GM23338 (cell line): ENCODE measurements at regions not wholly inside any gene's neighbourhood (a gene's known extent, or its start where the extent isn't known, plus 50 kb on each side); places are given as distances from the start of the nearest gene placed in this dataset.

Experiments
- ATAC-seq: fragments of 200-7000 bp; cut with Tn5 transposase; 3 replicates; pipeline ENCODE4 v1.9.1; 2020
- DNase-seq: peaks from one replicate; pipeline ENCODE4 v3.0.0-alpha.2; 2015; ENCODE audit warnings: low spot score
- H2AFZ ChIP-seq: fragments of 200-600 bp; sonication (generic); 2 replicates; pipeline ENCODE4 v1.8.0; 2016; ENCODE audit warnings: antibody characterized with exemption, mild to moderate bottlenecking, moderate library complexity
- H3F3A ChIP-seq: fragments of 200-600 bp; sonication (generic); replicated peaks from 2 replicates; pipeline ENCODE4 v1.8.0; 2017; ENCODE audit warnings: antibody characterized with exemption, mixed run types, low read depth
- H3K27ac ChIP-seq: fragments of 200-600 bp; sonication (generic); 2 replicates; pipeline ENCODE4 v1.6.1; 2016; ENCODE audit warnings: low read depth
- H3K27me3 ChIP-seq: fragments of 200-600 bp; sonication (generic); 2 replicates; pipeline ENCODE4 v1.8.0; 2016; ENCODE audit warnings: mild to moderate bottlenecking, mixed run types, moderate library complexity; ENCODE audit not compliant: insufficient read depth
- H3K36me3 ChIP-seq: fragments of 200-600 bp; sonication (generic); 2 replicates; pipeline ENCODE4 v1.8.0; 2016; ENCODE audit warnings: mild to moderate bottlenecking; ENCODE audit not compliant: insufficient read depth
- H3K4me1 ChIP-seq: fragments of 200-600 bp; sonication (generic); 2 replicates; pipeline ENCODE4 v1.8.0; 2016; ENCODE audit warnings: mild to moderate bottlenecking, moderate library complexity; ENCODE audit not compliant: insufficient read depth
- H3K4me2 ChIP-seq: fragments of 200-600 bp; sonication (generic); 2 replicates; pipeline ENCODE4 v1.7.1; 2017; ENCODE audit warnings: mixed run types
- H3K4me3 ChIP-seq: fragments of 200-600 bp; sonication (generic); 2 replicates; pipeline ENCODE4 v1.6.1; 2016; ENCODE audit warnings: mixed run types
- H3K79me2 ChIP-seq: fragments of 200-600 bp; sonication (generic); replicated peaks from 2 replicates; pipeline ENCODE4 v1.8.0; 2017; ENCODE audit warnings: mild to moderate bottlenecking; ENCODE audit not compliant: insufficient read depth
- H3K9me2 ChIP-seq: fragments of 200-600 bp; sonication (generic); 2 replicates; pipeline ENCODE4 v1.8.0; 2017; ENCODE audit not compliant: insufficient read depth
- H4K20me1 ChIP-seq: fragments of 200-600 bp; sonication (generic); replicated peaks from 2 replicates; pipeline ENCODE4 v1.8.0; 2017; ENCODE audit warnings: mild to moderate bottlenecking; ENCODE audit not compliant: insufficient read depth
- H3K27ac Mint-ChIP-seq: 2 replicates; pipeline ENCODE4 v1.8.0; 2020; ENCODE audit warnings: inconsistent platforms, mild to moderate bottlenecking, moderate library complexity, mixed read lengths
- H3K27me3 Mint-ChIP-seq: 3 replicates; pipeline ENCODE4 v1.8.0; 2022; ENCODE audit warnings: low read depth, mild to moderate bottlenecking, moderate library complexity, mixed read lengths, inconsistent platforms; ENCODE audit not compliant: insufficient read depth, poor library complexity
- H3K36me3 Mint-ChIP-seq: 3 replicates; pipeline ENCODE4 v1.8.0; 2021; ENCODE audit warnings: low read depth, mild to moderate bottlenecking, inconsistent platforms, moderate library complexity, mixed read lengths
- H3K4me1 Mint-ChIP-seq: 3 replicates; pipeline ENCODE4 v1.8.0; 2020; ENCODE audit warnings: mild to moderate bottlenecking, inconsistent platforms, mixed read lengths
- H3K4me3 Mint-ChIP-seq: 3 replicates; pipeline ENCODE4 v1.8.0; 2021; ENCODE audit warnings: moderate library complexity, mild to moderate bottlenecking, inconsistent platforms, mixed read lengths
- H3K9me3 Mint-ChIP-seq: 3 replicates; pipeline ENCODE4 v1.8.0; 2020; ENCODE audit warnings: moderate library complexity, mild to moderate bottlenecking, inconsistent platforms, mixed read lengths
- CREB1 ChIP-seq: fragments of 250-450 bp; sonication (Bioruptor Pico); IDR thresholded peaks from 2 replicates; pipeline ENCODE4 v1.5.0; 2020; ENCODE audit warnings: low read depth, mild to moderate bottlenecking, moderate library complexity
- CTCF ChIP-seq, 2 experiments: fragments of 200-600 bp in 1 of 2; sonication (generic) in 1 of 2; conservative IDR thresholded peaks; 2 replicates each; pipeline versions ENCODE4 v1.5.1 to v1.6.1; 2016 to 2017; ENCODE audit warnings: antibody characterized with exemption in 2 of 2, low read depth in 2 of 2, mild to moderate bottlenecking in 2 of 2, moderate library complexity in 1 of 2
- EZH2 ChIP-seq: fragments of 200-600 bp; sonication (generic); IDR thresholded peaks from one replicate; pipeline ENCODE4 v1.8.0; 2017; ENCODE audit warnings: antibody characterized with exemption, mild to moderate bottlenecking, low read depth; ENCODE audit not compliant: unreplicated experiment
- EZH2phosphoT487 ChIP-seq: fragments of 200-600 bp; sonication (generic); IDR thresholded peaks from one replicate; pipeline ENCODE4 v1.8.1; 2018; ENCODE audit warnings: antibody characterized with exemption; ENCODE audit not compliant: unreplicated experiment
- JUNB ChIP-seq: IDR thresholded peaks from one replicate; pipeline ENCODE4 v1.6.1; 2016; ENCODE audit warnings: antibody characterized with exemption; ENCODE audit not compliant: unreplicated experiment
- NANOG ChIP-seq: IDR thresholded peaks from 2 replicates; pipeline ENCODE4 v1.6.1; 2016; ENCODE audit warnings: antibody characterized with exemption, borderline replicate concordance
- STAT1 ChIP-seq: IDR thresholded peaks from one replicate; pipeline ENCODE4 v1.6.1; 2016; ENCODE audit warnings: antibody characterized with exemption; ENCODE audit not compliant: unreplicated experiment
- ZNF114 ChIP-seq: fragments of 250-450 bp; sonication (Bioruptor Pico); IDR thresholded peaks from 2 replicates; pipeline ENCODE4 v1.5.0; 2020; ENCODE audit warnings: mild to moderate bottlenecking, moderate library complexity
- ZNF331 ChIP-seq: fragments of 250-450 bp; sonication (Bioruptor Pico); IDR thresholded peaks from 2 replicates; pipeline ENCODE4 v1.5.0; 2020; ENCODE audit warnings: low read depth, mild to moderate bottlenecking, moderate library complexity
- ZNF462 ChIP-seq: fragments of 250-450 bp; sonication (Bioruptor Pico); IDR thresholded peaks from 2 replicates; pipeline ENCODE4 v1.5.0; 2020; ENCODE audit warnings: mild to moderate bottlenecking, moderate library complexity
- TF ChIP-seq, protein P1 (sequence below): IDR thresholded peaks from 2 replicates; pipeline ENCODE4 v1.6.1; 2016; ENCODE audit warnings: antibody characterized with exemption

GRCh38 chr10:36608866-36609265, 516.5 kb upstream of the ANKRD30A start:
- Mint-ChIP-seq H3K27ac (no peak overlapping the region), H3K36me3 (no peaks in the 10 kb centered on the region), H3K27me3 (no peaks in the 10 kb centered on the region), H3K9me3 (no peaks in the 10 kb centered on the region), H3K4me3 (no peak overlapping the region), H3K4me1 (peaks cover 15% of the 10 kb centered on the region; the same call in 2 of the 3 replicates)
- Histone ChIP-seq H3K36me3 (no peaks in the 10 kb centered on the region), H3K79me2 (no peaks in the 10 kb centered on the region), H2AFZ (no peak overlapping the region), H3K4me2 (no peak overlapping the region), H4K20me1 (no peaks in the 10 kb centered on the region), H3K27me3 (no peaks in the 10 kb centered on the region), H3K4me1 (no peaks in the 10 kb centered on the region; the same call in 1 of the 2 replicates), H3K9me2 (no peaks in the 10 kb centered on the region), H3K4me3 (no peak overlapping the region), H3K27ac (no peak overlapping the region), H3F3A (no peaks in the 10 kb centered on the region)
- ATAC-seq (no peak), DNase-seq (no peak)
- no peak for TF ChIP-seq NANOG

DNA sequence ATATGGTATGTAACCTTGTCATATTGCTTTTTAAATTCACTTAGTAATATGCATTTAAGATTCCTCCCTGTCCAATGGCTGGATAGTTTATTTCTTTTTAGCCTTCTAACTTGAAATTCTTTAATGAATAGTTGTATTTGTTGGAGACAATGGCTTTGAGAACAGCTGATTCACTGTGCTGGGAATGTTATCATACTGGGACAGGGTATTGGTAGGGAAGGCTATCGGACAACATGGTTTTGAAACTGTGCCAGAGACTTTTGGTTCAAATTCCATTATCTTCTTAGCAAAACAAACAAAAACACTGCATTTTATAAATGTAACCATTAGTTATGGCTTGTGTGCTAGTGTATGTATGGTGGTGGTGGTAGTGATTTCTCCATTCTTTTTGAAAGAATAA, 517.1 kb upstream of the ANKRD30A start:
- no peak for ATAC-seq
- H3K27ac Mint-ChIP-seq, result no peak overlapping the region
- H3K4me2 ChIP-seq, result no peak overlapping the region
- TF ChIP-seq JUNB, result no peak
- no peak for TF ChIP-seq NANOG
- no peak for TF ChIP-seq CTCF (conservative IDR thresholded peaks at IDR 0.05; ENCODE audit: low read depth in 2 of 2)
- TF ChIP-seq EZH2phosphoT487, result no peak
- TF ChIP-seq ZNF114, result no peak
- no peak for TF ChIP-seq ZNF331
- no peak for TF ChIP-seq CREB1 (CRISPR knock-in tag)
- no peak for TF ChIP-seq ZNF462 (CRISPR knock-in tag)
- TF ChIP-seq, protein P1, sequence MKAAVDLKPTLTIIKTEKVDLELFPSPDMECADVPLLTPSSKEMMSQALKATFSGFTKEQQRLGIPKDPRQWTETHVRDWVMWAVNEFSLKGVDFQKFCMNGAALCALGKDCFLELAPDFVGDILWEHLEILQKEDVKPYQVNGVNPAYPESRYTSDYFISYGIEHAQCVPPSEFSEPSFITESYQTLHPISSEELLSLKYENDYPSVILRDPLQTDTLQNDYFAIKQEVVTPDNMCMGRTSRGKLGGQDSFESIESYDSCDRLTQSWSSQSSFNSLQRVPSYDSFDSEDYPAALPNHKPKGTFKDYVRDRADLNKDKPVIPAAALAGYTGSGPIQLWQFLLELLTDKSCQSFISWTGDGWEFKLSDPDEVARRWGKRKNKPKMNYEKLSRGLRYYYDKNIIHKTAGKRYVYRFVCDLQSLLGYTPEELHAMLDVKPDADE, result no peak
- no peak for TF ChIP-seq STAT1
- TF ChIP-seq EZH2, result no peak

More for the DNA sequence above, 517.1 kb upstream of the ANKRD30A start:
- Histone ChIP-seq H3K27me3 (no peaks in the 10 kb centered on the region), H3K4me1 (no peaks in the 10 kb centered on the region; the same call in 1 of the 2 replicates), H4K20me1 (no peaks in the 10 kb centered on the region), H3K79me2 (no peaks in the 10 kb centered on the region), H3K9me2 (no peaks in the 10 kb centered on the region), H3K4me3 (no peak overlapping the region), H3F3A (no peaks in the 10 kb centered on the region), H3K36me3 (no peaks in the 10 kb centered on the region), H2AFZ (no peak overlapping the region), H3K27ac (no peak overlapping the region)
- H3K36me3 Mint-ChIP-seq, result no peaks in the 10 kb centered on the region
- no peaks in the 10 kb centered on the region for H3K27me3 Mint-ChIP-seq
- no peaks in the 10 kb centered on the region for H3K9me3 Mint-ChIP-seq
- H3K4me1 Mint-ChIP-seq, result peaks cover 15% of the 10 kb centered on the region; the same call in 2 of the 3 replicates
- no peak for DNase-seq
- no peak overlapping the region for H3K4me3 Mint-ChIP-seq
